Ishikawa (cell line): ENCODE measurements at regions not wholly inside any gene's neighbourhood (a gene's known extent, or its start where the extent isn't known, plus 50 kb on each side); places are given as distances from the start of the nearest gene placed in this dataset.

Experiments used
- TAF1 ChIP-seq: IDR thresholded peaks from 2 replicates; pipeline ENCODE4 v1.6.1; 2012; ENCODE audit warnings: low read depth, mild to moderate bottlenecking
- TCF12 ChIP-seq: IDR thresholded peaks from 2 replicates; pipeline ENCODE4 v1.6.1; 2012; ENCODE audit warnings: low read depth
- TF ChIP-seq, protein P1 (sequence below): IDR thresholded peaks from 2 replicates; pipeline ENCODE4 v1.6.1; 2012
- TF ChIP-seq, protein P2 (sequence below): IDR thresholded peaks from 2 replicates; pipeline ENCODE4 v1.6.1; 2012

DNA sequence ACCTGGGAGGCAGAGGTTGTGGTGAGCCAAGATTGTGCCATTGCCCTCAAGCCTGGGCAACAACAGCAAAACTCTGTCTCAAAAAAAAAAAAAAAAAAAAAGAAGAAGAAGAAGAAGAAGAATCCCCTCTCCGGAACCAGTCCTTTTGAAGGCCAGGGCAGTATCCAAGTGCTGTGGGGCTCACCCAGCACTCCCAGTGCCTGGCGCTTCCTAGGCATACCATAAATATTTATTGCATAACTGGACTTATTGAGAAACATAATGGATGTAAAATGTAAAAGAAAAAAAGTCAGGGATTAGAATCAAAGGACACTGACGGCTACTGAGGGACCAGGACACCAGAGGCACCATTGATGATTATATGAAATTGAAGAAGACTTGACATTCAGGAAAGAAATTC is 162.1 kb upstream of the KIT start:
- TF ChIP-seq TAF1 (no peak), TCF12 (no peak)
- TF ChIP-seq, protein P1, sequence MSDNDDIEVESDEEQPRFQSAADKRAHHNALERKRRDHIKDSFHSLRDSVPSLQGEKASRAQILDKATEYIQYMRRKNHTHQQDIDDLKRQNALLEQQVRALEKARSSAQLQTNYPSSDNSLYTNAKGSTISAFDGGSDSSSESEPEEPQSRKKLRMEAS, result no peak
- TF ChIP-seq, protein P2, sequence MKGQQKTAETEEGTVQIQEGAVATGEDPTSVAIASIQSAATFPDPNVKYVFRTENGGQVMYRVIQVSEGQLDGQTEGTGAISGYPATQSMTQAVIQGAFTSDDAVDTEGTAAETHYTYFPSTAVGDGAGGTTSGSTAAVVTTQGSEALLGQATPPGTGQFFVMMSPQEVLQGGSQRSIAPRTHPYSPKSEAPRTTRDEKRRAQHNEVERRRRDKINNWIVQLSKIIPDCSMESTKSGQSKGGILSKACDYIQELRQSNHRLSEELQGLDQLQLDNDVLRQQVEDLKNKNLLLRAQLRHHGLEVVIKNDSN, result no peak
